HPDE6-E6E7 (cell line): ENCODE measurements at regions not wholly inside any gene's neighbourhood (a gene's known extent, or its start where the extent isn't known, plus 50 kb on each side); places are given as distances from the start of the nearest gene placed in this dataset.
"Not testable (repeated sequence)": the region's sequence is repeated elsewhere in the genome, so short reads cannot be mapped to it uniquely, and the experiment has no call there.

Experiments used
- DNase-seq: peaks from one replicate; pipeline ENCODE4 v3.0.0; 2011; ENCODE audit warnings: missing footprints; ENCODE audit errors: extremely low spot score

GRCh38 chr5:145574889-145575573, 260.1 kb downstream of the PRELID2 start:
- DNase-seq, result no peak

- DNase-seq, result no peak
Measured at GRCh38 chr5:145568581-145568980, 266.6 kb downstream of the PRELID2 start.

- DNase-seq, result no peak
Measured at GRCh38 chr5:145562931-145563330, 272.2 kb downstream of the PRELID2 start.

GRCh38 chr5:145558288-145558687, 276.9 kb downstream of the PRELID2 start:
- DNase-seq, result no peak

GRCh38 chr5:145557345-145557744, 277.8 kb downstream of the PRELID2 start:
- DNase-seq, result no peak

GRCh38 chr5:145554399-145554798, 280.7 kb downstream of the PRELID2 start:
- DNase-seq, result no peak

- DNase-seq, result no peak
Measured at GRCh38 chr5:145553177-145553576, 282.0 kb downstream of the PRELID2 start.

- no peak for DNase-seq
Measured at GRCh38 chr5:145551714-145552113, 283.4 kb downstream of the PRELID2 start.

GRCh38 chr5:145548097-145548496, 287.0 kb downstream of the PRELID2 start:
- no peak for DNase-seq

GRCh38 chr5:145544401-145544800, 290.7 kb downstream of the PRELID2 start:
- no peak for DNase-seq

GRCh38 chr5:145543968-145544367, 291.2 kb downstream of the PRELID2 start:
- no peak for DNase-seq

- DNase-seq, result no peak
Measured at GRCh38 chr5:145540375-145540774, 294.8 kb downstream of the PRELID2 start.

- DNase-seq, result no peak
Measured at GRCh38 chr5:145539201-145539600, 295.9 kb downstream of the PRELID2 start.

GRCh38 chr5:145536133-145536532, 299.0 kb downstream of the PRELID2 start:
- DNase-seq, result no peak

GRCh38 chr5:145531038-145531734, 304.0 kb downstream of the PRELID2 start:
- DNase-seq, result peak; percentile 88

- DNase-seq, result no peak
Measured at GRCh38 chr5:145521523-145521922, 313.6 kb downstream of the PRELID2 start.

GRCh38 chr5:145521066-145521465, 314.1 kb downstream of the PRELID2 start:
- DNase-seq, result no peak

GRCh38 chr5:145520335-145520734, 314.8 kb downstream of the PRELID2 start:
- DNase-seq, result no peak

GRCh38 chr5:145517588-145517987, 317.6 kb downstream of the PRELID2 start:
- not testable (repeated sequence) for DNase-seq

- no peak for DNase-seq
Measured at GRCh38 chr5:145511351-145511750, 323.8 kb downstream of the PRELID2 start.

- DNase-seq, result no peak
Measured at GRCh38 chr5:145510769-145511168, 324.4 kb downstream of the PRELID2 start.

GRCh38 chr5:145510324-145510723, 324.8 kb downstream of the PRELID2 start:
- no peak for DNase-seq

GRCh38 chr5:145509336-145510136, 325.6 kb downstream of the PRELID2 start:
- DNase-seq, result no peak
